ENCODE measurements at regions not wholly inside any gene's neighbourhood (a gene's known extent, or its start where the extent isn't known, plus 50 kb on each side); places are given as distances from the start of the nearest gene placed in this dataset.

- Histone ChIP-seq H3K36me3 (no peaks in the 10 kb centered on the region), H3K9me3 (no peaks in the 10 kb centered on the region), H3K4me3 (no peak overlapping the region), H3K4me1 (peaks cover 0 to 2% of the 10 kb centered on the region in 2 donors), H3K27ac (no peak overlapping the region), H3K27me3 (no peaks in the 10 kb centered on the region)
- intact Hi-C loops (cut with DNase I) = no loop called here
- TF ChIP-seq CTCF (IDR thresholded peaks at IDR 0.05) = no peak
- DNase-seq (ENCODE audit: low spot score in 2 of 2) = no peak
Observed at GRCh38 chr12:24232531-24232930, 283.1 kb upstream of the SOX5 start.

- peaks cover 7 to 13% of the 10 kb centered on the region in 2 donors for H3K4me1 ChIP-seq
- no peaks in the 10 kb centered on the region for H3K27me3 ChIP-seq
- no peaks in the 10 kb centered on the region for H3K9me3 ChIP-seq
- TF ChIP-seq CTCF (IDR thresholded peaks at IDR 0.05) = no peak
- no peak for DNase-seq (ENCODE audit: low spot score in 2 of 2)
- H3K4me3 ChIP-seq = no peak overlapping the region
- H3K27ac ChIP-seq = no peak overlapping the region
- no peaks in the 10 kb centered on the region for H3K36me3 ChIP-seq
- intact Hi-C loops (cut with DNase I) = no loop called here
Observed at GRCh38 chr12:24231298-24231697, 281.8 kb upstream of the SOX5 start.

GRCh38 chr12:24230061-24230701 lies 280.7 kb upstream of the SOX5 start:
- TF ChIP-seq CTCF (IDR thresholded peaks at IDR 0.05) = no peak
- peaks cover 7 to 14% of the 10 kb centered on the region in 2 donors for H3K4me1 ChIP-seq
- no peak overlapping the region for H3K27ac ChIP-seq
- H3K36me3 ChIP-seq = no peaks in the 10 kb centered on the region
- H3K27me3 ChIP-seq = no peaks in the 10 kb centered on the region
- no peak overlapping the region for H3K4me3 ChIP-seq
- no peak for DNase-seq (ENCODE audit: low spot score in 2 of 2)
- no peaks in the 10 kb centered on the region for H3K9me3 ChIP-seq
- intact Hi-C loops (cut with DNase I) = no loop called here

- H3K27me3 ChIP-seq = no peaks in the 10 kb centered on the region
- no peaks in the 10 kb centered on the region for H3K9me3 ChIP-seq
- H3K4me3 ChIP-seq = no peak overlapping the region
- H3K4me1 ChIP-seq = peaks cover 7 to 14% of the 10 kb centered on the region in 2 donors
- no peak for TF ChIP-seq CTCF (IDR thresholded peaks at IDR 0.05)
- intact Hi-C loops (cut with DNase I) = loop anchor here (5.0 kb wide), 1 partner anchor 333 kb away; no protein-coding TSS in a partner anchor
- H3K36me3 ChIP-seq = no peaks in the 10 kb centered on the region
- no peak overlapping the region for H3K27ac ChIP-seq
- no peak for DNase-seq (ENCODE audit: low spot score in 2 of 2)
Observed at GRCh38 chr12:24229031-24229700, 279.7 kb upstream of the SOX5 start.

- no peak for DNase-seq (ENCODE audit: low spot score in 2 of 2)
- intact Hi-C loops (cut with DNase I) = loop anchor here (5.0 kb wide), 1 partner anchor 334 kb away; no protein-coding TSS in a partner anchor
- Histone ChIP-seq H3K4me1 (peaks cover 7 to 14% of the 10 kb centered on the region in 2 donors), H3K9me3 (no peaks in the 10 kb centered on the region), H3K36me3 (no peaks in the 10 kb centered on the region), H3K27ac (no peak overlapping the region), H3K27me3 (no peaks in the 10 kb centered on the region), H3K4me3 (no peak overlapping the region)
- no peak for TF ChIP-seq CTCF (IDR thresholded peaks at IDR 0.05)
Observed at GRCh38 chr12:24228371-24228770, 278.9 kb upstream of the SOX5 start.

All from ascending aorta (tissue), 2 donors.